HG03571 (cell line): ENCODE measurements at regions not wholly inside any gene's neighbourhood (a gene's known extent, or its start where the extent isn't known, plus 50 kb on each side); places are given as distances from the start of the nearest gene placed in this dataset.
A peak's percentile ranks its signal among the peaks of the same experiment; 100 is the strongest.
"Not testable (repeated sequence)": the region's sequence is repeated elsewhere in the genome, so short reads cannot be mapped to it uniquely, and the experiment has no call there.

ENCODE experiments used
- ATAC-seq: cut with Tn5 transposase; IDR thresholded peaks from one replicate; pipeline ENCODE4 v1.9.1; 2021; ENCODE audit not compliant: unreplicated experiment

DNA sequence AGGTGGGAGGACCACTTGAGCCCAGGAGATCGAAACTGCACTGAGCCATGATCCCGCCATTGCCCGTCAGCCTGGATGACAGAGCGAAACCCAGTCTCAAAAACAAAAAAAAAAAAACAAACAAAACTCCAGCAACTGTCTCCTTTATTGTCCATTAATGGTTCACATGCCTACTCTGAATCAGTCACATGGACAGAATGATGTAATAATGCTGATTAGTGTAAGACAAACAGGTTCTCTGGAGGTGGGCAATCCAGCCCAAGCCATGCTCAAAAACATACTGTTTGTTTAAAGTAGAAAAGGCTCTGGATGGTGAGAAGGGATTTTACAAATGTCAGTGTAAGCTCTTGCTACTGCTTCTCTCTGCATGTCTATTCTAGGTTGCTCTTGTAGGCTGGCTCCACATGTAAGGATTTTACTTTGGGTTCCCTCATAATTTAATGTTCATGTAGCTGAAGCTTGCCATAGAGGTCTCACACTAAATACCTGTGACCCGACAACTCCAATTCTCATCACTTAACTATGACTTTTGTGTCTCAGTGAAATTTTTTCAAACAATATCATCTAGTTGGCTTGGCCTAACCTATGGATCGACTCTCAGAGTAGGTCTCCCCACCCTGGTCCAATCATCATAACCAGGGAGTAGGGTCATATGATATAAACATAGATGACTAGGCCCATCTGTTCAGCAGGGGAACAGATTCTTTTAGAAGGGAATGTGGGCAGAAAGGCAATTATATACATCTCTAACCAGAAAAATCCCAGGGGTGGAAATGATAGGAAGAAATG, 83.9 kb upstream of the SLC39A10 start:
- no peak for ATAC-seq

DNA sequence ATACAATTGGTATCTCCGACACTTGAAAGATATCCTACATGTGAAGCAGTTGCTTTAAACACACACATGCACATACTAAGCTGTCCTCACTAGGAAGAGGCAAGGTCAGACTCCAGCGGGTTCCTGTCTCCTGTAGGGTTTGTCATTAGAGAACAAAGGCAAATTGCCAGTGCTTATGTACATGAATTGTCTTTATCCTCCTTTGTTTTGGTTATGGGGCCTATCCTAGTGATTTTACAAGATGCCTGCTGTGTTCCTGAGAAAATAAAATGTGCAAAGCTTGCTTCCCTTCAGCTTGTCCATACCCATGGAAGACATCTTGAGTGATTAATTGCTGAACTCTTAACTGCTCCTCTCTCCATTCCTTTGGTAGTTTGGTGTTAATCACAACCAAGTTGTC, 86.7 kb upstream of the SLC39A10 start:
- ATAC-seq: no peak

DNA sequence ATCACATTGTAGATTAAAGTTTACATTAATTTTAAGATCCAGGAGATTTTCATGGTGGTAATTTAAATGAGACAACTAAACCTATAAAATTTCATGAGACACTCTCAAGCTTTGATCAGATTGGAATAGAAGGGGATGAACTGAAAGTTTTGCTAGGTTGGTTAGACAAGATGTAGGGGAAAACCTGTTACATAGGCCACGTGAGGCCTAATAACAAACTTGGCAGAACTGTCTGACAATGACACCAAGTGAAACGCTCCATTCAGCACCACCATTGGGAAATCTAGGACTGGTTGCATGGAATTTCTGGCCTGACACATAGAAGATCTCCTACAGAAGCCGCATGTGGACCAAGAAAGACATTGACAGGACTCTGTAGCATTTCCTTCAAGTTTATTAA, 87.8 kb upstream of the SLC39A10 start:
- no peak for ATAC-seq

DNA sequence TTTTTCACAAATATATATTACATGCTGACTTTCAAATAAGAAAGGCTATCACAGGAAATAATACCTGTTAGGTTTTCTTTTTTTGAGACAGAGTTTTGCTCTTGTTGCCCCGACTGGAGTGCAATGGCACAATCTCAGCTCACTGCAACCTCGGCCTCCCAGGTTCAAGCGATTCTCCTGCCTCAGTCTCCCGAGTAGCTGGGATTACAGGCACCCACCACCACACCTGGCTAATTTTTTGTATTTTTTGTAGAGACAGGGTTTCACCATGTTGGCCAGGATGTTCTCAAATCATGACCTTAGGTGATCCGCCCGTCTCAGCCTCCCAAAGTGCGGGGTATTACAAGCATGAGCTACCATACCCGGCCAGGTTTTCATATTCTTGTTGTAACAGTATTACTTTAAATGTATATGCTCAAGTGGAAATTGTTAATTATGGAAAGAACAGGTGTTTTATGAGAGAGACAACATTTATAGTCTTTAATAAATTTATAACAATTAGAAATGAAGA, 92.3 kb upstream of the SLC39A10 start:
- not testable (repeated sequence) for ATAC-seq

DNA sequence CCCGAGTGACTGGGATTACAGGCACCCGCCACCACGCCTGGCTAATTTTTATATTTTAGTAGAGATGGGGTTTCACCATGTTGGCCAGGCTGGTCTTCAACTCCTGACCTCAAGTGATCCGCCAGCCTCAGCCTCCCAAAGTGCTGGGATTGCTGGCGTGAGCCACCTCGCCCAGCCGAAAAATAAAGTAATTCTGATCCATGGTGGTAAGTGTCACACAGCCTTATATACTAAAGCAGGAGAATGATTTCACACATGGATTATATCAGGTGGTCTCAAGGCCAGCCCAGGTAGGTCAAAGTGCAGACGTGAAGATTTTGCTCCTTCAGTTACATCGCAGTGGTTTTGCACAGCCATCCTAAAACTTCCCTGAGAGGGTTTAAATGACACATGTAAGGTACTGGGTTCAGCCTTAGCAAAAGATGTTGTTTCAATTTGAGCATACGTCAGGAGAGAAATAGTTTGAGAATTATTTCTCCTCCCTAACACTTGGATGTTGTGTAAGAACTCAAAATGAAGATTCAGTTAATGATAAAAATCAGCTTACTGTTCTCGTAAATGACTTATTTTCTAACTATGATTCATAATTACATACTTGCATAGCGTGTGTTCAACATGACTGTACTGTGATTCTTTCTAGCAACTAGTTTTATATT, 93.0 kb upstream of the SLC39A10 start:
- no peak for ATAC-seq

DNA sequence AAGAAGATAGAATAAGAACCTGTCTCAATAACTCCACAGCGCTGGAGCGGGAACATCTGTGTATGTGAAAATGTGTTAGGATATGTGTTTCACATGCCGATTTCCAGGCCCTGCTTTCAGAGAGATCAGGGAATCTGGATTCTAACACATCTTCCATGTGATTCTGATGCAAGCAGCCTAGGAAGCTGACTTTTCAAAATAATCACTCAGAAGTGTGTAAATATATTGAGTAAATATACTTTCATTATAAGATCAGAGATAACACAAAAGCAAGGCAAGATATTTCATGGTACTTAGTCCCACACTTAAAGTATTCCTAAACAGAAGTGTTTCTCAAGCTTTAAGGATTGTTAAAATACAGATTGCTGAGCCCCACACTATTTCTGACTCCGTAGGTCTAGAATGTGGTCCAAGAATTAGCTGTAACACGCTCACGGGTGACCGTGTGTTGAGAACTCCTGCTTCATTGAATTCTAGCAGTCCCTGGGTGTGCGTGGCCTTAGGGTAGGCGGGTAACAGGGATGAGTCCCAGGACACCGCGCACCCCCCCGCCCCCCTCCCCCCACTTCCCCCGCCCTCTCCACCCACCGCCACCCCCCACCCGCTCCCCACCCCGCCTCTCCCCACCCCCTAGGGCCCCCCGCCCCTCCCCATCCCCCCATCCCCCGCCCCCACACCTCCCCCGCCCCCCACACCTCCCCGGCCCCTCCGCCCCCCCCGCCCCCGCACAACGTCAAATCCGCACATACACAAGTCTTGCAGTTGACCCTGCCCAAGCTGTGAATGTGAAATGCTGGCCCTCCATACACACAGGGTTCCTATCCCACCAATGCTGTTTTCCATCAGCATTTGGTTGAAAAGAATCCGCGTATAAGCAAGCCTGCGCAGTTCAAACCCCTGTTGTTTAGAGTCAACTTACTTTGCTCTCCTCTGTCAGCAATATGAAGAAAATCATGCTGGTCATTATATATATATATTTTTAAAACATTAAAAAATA, 94.2 kb upstream of the SLC39A10 start:
- ATAC-seq: no peak

DNA sequence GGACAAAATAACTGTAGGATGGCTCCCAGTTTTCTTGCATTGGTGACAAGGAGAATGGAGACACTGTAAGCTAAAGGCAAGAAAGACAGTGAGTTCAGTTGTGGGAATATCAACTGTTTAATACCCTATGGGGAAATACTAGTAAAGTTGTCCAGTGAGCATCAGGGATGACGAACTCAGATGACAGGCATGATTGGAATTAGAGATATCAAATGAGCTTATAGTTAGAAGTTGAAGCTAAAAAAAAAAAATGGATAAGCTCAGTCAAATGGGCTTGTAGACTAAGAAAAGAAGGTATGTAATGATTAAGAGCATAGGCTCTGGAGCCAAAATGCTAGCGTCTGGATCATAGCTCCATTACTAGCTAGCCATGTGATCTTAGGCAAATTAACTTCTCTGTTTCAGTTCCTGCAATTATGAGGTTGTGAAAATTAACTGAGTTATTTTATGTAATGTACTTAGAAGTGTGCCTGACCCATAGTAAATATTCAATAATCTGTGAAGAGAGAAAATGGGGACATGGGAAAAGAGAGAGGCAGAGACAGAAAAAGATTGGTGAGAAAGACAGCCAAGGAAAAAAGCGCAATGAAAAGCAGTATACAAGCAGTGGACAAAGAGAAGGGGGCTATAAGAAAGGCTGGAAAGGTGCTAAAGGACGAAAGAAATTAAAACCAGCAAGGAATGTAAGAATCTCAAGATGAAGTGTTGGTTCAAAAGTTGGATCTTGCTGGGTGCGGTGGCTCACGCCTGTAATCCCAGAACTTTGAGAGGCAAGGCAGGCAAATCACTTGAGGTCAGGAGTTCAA, 95.7 kb upstream of the SLC39A10 start:
- peak; percentile 47 for ATAC-seq

DNA sequence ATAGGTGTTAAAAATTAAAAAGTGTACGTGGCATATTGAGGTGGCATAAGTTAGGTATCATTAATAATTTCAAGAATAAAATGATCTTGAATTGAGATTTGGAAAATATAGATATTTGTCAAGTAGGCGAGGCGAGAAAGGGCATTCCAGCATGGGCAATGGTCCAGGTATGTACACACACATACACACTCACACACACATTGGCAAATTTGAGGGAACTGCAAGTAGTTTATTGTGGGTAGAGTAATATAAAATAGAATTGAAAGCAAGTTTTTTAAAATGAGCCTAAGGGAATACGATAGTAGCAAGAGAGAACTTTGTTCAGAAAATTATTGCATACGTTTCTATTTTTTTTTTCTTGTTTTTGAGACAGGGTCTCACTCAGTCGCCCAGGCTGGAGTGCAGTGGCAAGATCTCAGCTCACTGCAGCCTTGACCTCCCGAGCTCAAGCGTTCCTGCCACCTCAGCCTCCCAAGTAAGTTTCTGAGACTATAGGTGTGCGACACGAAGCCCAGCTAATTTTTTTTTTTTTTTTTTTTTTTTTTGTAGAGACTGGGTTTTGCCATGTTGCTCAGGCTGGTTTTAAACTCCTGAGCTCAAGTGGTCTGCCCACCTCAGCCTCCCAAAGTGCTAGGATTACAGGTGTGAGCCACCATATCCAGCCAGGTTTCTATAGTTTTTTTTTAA, 96.7 kb upstream of the SLC39A10 start:
- no peak for ATAC-seq

DNA sequence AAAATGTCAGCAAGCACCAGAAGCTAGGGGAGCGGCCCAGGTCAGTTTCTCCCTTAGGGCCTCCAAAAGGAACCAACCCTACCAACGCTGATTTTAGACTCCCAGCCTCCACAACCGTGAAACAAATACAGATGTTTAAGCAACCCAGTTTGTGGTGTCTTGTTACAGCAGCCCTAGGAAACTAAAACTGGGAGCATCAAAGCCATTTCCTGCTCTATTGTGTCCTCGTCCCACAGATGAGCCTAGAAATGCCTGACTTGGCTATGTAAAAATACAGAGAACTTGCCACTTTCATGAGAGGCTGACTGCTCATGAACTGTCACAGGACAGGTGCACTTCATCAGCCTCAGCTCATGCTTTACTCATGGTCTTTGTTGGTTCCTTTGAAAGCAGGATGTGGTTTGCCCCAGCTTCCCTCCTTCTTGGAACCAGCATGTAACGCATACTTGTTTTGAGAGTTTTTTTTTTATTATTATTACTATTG, 97.6 kb upstream of the SLC39A10 start:
- ATAC-seq: peak; percentile 84

DNA sequence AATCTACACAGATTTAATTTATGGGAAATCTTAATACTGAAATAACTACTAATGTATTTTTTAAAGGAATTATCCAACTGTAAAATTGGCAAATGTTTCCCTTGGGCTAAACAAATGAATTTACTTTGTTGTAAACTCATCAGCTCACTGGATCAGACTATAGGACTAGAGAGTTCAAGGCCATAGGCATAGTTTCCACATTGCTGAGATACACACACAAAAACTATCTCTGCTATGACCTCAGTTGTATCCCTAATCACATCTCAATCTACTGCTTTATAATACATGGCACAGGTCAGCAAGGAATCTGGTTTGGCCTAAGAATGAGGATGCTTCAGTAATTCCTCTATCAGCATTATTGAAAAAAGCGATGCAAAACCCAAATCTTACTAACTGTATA, 101.1 kb upstream of the SLC39A10 start:
- no peak for ATAC-seq

DNA sequence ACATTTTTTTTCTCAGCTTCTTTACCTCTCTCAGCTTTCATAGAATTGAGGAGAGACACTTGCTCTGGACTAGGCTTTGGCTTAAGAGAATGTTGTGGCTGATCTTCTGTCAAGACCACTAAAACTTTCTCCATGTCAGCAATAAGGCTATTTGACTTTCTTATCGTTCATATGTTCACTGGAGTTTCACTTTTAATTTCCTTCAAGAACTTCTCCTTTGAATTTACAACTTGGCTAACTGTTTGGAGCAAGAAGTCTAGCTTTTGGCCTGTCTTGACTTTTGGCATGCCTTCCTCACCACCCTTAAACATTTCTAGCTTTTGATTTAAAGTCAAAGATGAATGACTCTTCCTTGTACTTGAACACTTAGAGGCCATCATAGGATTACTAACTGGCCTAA, 104.4 kb upstream of the SLC39A10 start:
- no peak for ATAC-seq

DNA sequence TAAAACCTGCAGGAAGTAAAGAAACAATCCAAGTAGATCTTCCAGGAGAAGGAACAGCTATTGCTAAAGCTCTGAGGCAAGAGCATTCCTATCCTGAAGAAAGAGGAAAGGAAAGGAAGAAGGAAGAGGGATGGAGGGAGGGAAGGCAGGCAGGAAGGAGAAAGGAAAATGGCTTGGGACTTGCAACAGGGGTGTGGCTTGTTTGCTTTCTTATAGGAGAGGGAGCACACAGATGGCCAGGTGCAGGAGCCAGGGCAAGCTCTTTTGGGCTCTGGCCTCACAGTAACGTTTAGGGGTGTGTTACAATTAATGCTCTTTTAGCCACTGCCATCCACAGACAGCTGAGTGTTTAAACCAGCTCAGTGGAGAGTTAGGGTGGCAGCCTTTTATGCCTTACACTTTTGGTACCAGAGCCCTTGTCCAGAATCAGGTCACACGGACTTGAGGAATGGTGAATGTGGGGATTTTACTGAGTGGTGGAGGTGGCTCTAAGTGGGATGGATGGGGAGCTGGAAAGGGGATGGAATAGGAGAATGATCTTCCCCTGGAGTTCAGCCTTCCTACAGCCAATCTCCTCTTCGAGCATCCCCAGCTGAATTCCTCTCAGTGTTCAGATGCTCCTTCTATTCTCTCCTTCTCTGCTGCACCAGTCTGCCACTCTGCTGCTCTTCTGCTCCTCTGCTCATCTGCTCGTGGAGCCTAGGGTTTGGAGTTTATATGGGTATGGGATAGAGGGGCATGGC, 108.7 kb upstream of the SLC39A10 start:
- no peak for ATAC-seq

DNA sequence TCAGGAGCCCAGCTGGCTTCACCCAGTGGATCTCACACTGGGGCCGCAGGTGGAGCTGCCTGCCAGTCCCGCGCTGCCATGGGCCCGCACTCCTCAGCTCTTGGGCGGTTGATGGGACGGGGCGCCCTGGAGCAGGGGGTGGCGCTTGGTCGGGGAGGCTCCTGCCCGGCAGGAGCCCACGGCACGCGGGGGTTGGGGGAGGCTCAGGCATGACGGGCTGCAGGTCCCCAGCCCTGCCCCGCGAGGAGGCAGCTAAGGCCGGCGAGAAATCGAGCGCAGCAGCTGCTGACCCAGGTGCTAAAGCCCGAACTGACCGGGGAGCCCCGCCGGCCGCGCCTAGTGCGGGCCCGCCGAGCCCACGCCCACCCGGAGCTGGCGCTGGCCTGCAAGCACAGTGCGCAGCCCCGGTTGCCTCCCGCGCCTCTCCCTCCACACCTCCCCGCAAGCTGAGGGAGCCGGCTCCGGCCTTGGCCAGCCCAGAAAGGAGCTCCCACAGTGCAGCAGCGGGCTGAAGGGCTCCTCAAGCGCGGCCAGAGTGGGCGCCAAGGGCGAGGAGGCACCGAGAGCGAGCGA, 109.7 kb upstream of the SLC39A10 start:
- ATAC-seq: not testable (repeated sequence)

DNA sequence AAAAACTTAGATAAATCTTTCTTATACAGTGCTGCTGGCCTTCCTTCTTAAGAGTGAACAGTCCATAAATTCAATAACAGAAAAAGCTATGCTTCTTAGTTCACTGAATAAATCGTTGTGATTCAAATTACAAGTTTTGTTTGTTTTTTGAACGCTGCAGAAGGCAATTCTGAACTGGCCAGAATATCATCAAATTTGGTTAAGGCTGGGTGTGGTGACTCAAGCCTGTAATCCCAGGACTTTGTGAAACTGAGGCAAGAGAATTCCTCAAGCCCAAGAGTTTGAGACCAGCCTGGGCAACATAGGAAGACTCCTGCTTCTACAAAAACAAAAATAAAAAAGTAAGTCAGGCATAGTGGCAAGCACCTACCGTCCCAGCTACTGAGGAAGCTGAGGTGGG, 111.2 kb upstream of the SLC39A10 start:
- no peak for ATAC-seq

DNA sequence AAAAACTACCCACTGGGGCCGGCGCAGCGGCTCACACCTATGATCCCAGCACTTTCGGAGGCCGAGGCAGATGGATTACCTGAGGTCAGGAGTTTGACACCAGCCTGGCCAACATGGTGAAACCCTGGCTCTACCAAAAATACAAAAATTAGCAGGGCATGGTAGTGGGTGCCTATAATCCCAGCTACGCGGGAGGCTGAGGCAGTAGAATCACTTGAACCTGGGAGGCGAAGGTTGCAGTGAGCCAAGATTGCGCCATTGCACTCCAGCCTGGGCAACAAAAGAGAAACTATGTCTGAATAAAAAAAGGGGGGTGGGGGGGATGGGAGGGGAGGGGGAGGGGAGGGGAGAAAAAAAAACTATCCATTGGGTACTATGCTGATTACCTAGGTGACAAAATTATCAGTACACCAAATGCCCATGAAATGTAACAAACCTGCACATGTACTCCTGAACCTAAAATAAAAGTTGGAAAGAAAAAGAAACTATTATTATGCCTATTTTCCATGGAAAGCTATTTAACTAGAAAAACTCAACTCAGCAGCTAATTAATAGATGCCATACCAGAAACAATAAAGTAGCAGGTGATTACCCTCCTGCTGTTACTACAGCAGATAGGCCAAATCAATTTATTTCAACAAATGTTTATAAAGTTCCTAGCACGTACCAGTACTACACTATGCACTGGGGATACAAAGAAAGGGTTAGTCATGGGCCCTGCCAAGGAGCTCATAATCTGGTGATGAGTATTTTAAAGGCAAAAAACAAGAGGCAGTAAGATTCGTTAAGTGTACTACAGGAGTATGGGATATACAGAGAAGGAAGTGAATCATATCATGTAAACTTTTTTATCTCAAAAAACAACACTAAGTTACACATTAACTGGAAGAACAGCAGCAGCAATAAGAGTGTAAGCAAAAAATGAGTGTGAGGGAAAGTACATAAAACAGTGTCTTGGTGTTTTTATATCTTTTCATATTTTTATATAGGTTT, 112.8 kb upstream of the SLC39A10 start:
- ATAC-seq: peak; percentile 99

DNA sequence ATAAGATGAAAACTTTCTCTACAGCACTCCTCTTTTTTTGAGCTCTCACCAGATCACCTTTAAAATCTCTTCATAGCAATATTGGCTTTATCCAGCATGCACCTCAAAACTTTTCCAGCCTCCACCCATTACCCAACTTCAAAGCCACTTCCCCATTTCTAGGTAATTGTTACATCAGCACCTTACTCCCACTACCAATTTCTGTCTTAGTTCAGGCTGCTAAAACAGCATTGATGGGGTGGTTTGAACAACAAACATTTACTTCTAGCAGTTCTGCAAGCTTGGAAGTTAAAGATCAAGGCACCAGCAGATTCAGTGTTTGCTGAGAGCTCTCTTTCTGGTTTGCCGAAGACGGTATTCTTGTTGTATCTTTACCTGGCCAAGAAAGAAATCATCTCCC, 114.0 kb upstream of the SLC39A10 start:
- ATAC-seq: no peak

DNA sequence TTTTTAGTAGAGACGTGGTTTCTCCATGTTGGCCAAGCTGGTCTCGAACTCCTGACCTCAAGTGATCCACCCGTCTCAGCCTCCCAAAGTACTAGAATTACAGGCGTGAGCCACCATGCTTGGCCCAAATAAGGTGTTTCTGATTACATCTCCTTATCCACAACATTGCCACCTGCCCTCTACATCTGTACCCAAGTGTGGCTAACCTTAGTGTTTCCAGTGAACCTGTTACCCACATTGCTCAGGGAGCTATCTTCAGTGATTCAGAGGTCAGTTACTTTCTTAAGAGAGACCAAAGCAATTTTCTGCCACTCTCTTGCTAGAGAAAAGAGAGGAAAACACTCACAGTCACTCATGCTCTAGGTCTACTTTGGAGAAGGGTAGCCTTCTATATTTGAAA, 115.0 kb upstream of the SLC39A10 start:
- no peak for ATAC-seq
